Endothelial cell of umbilical vein (primary cell): ENCODE measurements at regions not wholly inside any gene's neighbourhood (a gene's known extent, or its start where the extent isn't known, plus 50 kb on each side); places are given as distances from the start of the nearest gene placed in this dataset.

Source experiments
- BruUV-seq: library from RNA; stranded (reverse); fragments of 400-500 nt; replicated peaks from 2 replicates; lab custom pipeline; 2021; lab: Mats Ljungman, UMichigan
- CTCF ChIA-PET: fragments of 300-600, 350-600 bp; sonication (Branson Sonifier 250); formaldehyde crosslinking; loops from one replicate; lab custom pipeline; 2021; ENCODE audit warnings: antibody characterized with exemption, inconsistent platforms; lab: Charles Lee
- POLR2A ChIA-PET: fragments of 300-600, 350-600 bp; sonication (Branson Sonifier 250); formaldehyde crosslinking; loops from one replicate; lab custom pipeline; 2021; ENCODE audit warnings: antibody characterized with exemption, inconsistent platforms; lab: Charles Lee
- DNase-seq: peaks from one replicate; pipeline ENCODE4 v3.0.0-alpha.2; 2011; ENCODE audit warnings: low read depth, low spot score
- FAIRE-seq: peaks from 2 replicates; lab custom pipeline; 2011; peaks lifted over from hg19 to GRCh38; lab: Jason Lieb, UNC
- H2AFZ ChIP-seq: 2 replicates; pipeline ENCODE4 v1.6.0; 2012; ENCODE audit warnings: low read depth, low read length, control low read depth, inconsistent platforms
- H3K27ac ChIP-seq: 2 replicates; pipeline ENCODE4 v1.5.1; 2011; ENCODE audit warnings: low read depth, mild to moderate bottlenecking, control low read depth, low read length, moderate library complexity; ENCODE audit not compliant: insufficient read depth
- H3K27me3 ChIP-seq, 2 experiments: 2 replicates each; pipeline versions ENCODE4 v1.6.0 to v1.6.1; 2011; ENCODE audit warnings: low read length in 2 of 2, mixed read lengths in 1 of 2; ENCODE audit not compliant: control insufficient read depth in 2 of 2, insufficient read depth in 2 of 2
- H3K36me3 ChIP-seq, 2 experiments: 2 replicates in 1 of 2; 3 replicates in 1 of 2; pipeline ENCODE4 v1.5.1; 2011; ENCODE audit warnings: low read length in 2 of 2, mild to moderate bottlenecking in 1 of 2, moderate library complexity in 1 of 2; ENCODE audit not compliant: control insufficient read depth in 2 of 2, insufficient read depth in 2 of 2; ENCODE audit errors: extremely low read depth in 1 of 2
- H3K4me1 ChIP-seq: 3 replicates; pipeline ENCODE4 v1.5.1; 2011; ENCODE audit warnings: mild to moderate bottlenecking, low read length; ENCODE audit not compliant: control insufficient read depth, insufficient read depth; ENCODE audit errors: extremely low read depth
- H3K4me2 ChIP-seq: 2 replicates; pipeline ENCODE4 v1.6.1; 2011; ENCODE audit warnings: low read length, control low read depth, mixed read lengths; ENCODE audit not compliant: insufficient read depth
- H3K4me3 ChIP-seq, 3 experiments: fragments of 200-600 bp in 1 of 3; sonication (generic), shearing (Covaris generic) in 1 of 3; replicated peaks in 1 of 3; 2 replicates each; pipeline ENCODE4 v1.5.1; 2011 to 2016; ENCODE audit warnings: control low read depth in 3 of 3, low read length in 3 of 3, mild to moderate bottlenecking in 2 of 3, inconsistent platforms in 1 of 3, low read depth in 1 of 3, moderate library complexity in 1 of 3; ENCODE audit not compliant: insufficient read depth in 1 of 3
- H3K79me2 ChIP-seq: 2 replicates; pipeline ENCODE4 v1.6.0; 2012; ENCODE audit warnings: low read length, inconsistent platforms; ENCODE audit not compliant: control insufficient read depth, insufficient read depth
- H3K9ac ChIP-seq: replicated peaks from 2 replicates; pipeline ENCODE3; 2011; ENCODE audit warnings: low read length, control low read depth; ENCODE audit not compliant: insufficient read depth; ENCODE audit errors: extremely low read depth
- H3K9me1 ChIP-seq: replicated peaks from 3 replicates; pipeline ENCODE4 v1.6.0; 2011; ENCODE audit warnings: mild to moderate bottlenecking, low read length; ENCODE audit not compliant: control insufficient read depth, insufficient read depth; ENCODE audit errors: extremely low read depth
- H3K9me3 ChIP-seq: replicated peaks from 2 replicates; pipeline ENCODE4 v1.5.1; 2012; ENCODE audit warnings: low read length, inconsistent platforms; ENCODE audit not compliant: control insufficient read depth, insufficient read depth
- H4K20me1 ChIP-seq: replicated peaks from 2 replicates; pipeline ENCODE3; 2011; ENCODE audit warnings: mild to moderate bottlenecking, low read length; ENCODE audit not compliant: control insufficient read depth, insufficient read depth; ENCODE audit errors: extremely low read depth
- EZH2 ChIP-seq: IDR thresholded peaks from 2 replicates; pipeline ENCODE4 v1.6.1; 2012; ENCODE audit warnings: borderline replicate concordance, low read depth, mild to moderate bottlenecking, moderate library complexity, low read length, inconsistent platforms; ENCODE audit not compliant: severe bottlenecking
- FOS ChIP-seq: IDR thresholded peaks from 2 replicates; pipeline ENCODE4 v1.6.1; 2011; ENCODE audit warnings: mild to moderate bottlenecking, low read length, moderate library complexity, borderline replicate concordance; ENCODE audit not compliant: insufficient read depth
- GATA2 ChIP-seq: IDR thresholded peaks from 2 replicates; pipeline ENCODE4 v1.7.0; 2011; ENCODE audit warnings: low read depth, mild to moderate bottlenecking, moderate library complexity, mixed read lengths, low read length; ENCODE audit not compliant: insufficient read length, insufficient read depth
- JUN ChIP-seq: IDR thresholded peaks from 2 replicates; pipeline ENCODE4 v1.6.1; 2011; ENCODE audit warnings: borderline replicate concordance, low read depth; ENCODE audit not compliant: insufficient read length, insufficient read depth
- MYC ChIP-seq: IDR thresholded peaks from one replicate; pipeline ENCODE4 v1.6.1; 2011; ENCODE audit warnings: mild to moderate bottlenecking, low read depth, low read length
- POLR2A ChIP-seq: IDR thresholded peaks from 2 replicates; pipeline ENCODE4 v1.6.1; 2012; ENCODE audit warnings: low read depth, mild to moderate bottlenecking, control low read depth, low read length
- POLR2AphosphoS5 ChIP-seq: IDR thresholded peaks from 2 replicates; pipeline ENCODE4 v1.6.1; 2012; ENCODE audit warnings: low read depth, mild to moderate bottlenecking, control low read depth, low read length, moderate library complexity; ENCODE audit not compliant: insufficient read depth
- dilution Hi-C: fragments of 300-500 bp; cut with MboI; formaldehyde crosslinking; loops from one replicate; pipeline ENCODE4 v1.15.0; 2019; ENCODE audit warnings: low sequenced_read_pairs; ENCODE audit not compliant: extremely low pct_ligation_motif_present
- intact Hi-C: fragments of 100-400 bp; cut with micrococcal nuclease; formaldehyde crosslinking; loops from one replicate; pipeline ENCODE4 v1.10.0; 2022
- TF ChIP-seq, protein P1 (sequence below), 2 donors: IDR thresholded peaks; 1 replicate in 1 of 2; 2 replicates in 1 of 2; pipeline ENCODE4 v1.5.1; 2011; ENCODE audit warnings: low read length in 2 of 2, mild to moderate bottlenecking in 2 of 2, moderate library complexity in 2 of 2, control low read depth in 1 of 2, inconsistent platforms in 1 of 2, low read depth in 1 of 2; ENCODE audit not compliant: insufficient read depth in 1 of 2; ENCODE audit errors: extremely low read depth in 1 of 2
- TF ChIP-seq, protein P2 (sequence below): IDR thresholded peaks from 2 replicates; pipeline ENCODE4 v1.6.1; 2011; ENCODE audit not compliant: insufficient read depth, insufficient read length

DNA sequence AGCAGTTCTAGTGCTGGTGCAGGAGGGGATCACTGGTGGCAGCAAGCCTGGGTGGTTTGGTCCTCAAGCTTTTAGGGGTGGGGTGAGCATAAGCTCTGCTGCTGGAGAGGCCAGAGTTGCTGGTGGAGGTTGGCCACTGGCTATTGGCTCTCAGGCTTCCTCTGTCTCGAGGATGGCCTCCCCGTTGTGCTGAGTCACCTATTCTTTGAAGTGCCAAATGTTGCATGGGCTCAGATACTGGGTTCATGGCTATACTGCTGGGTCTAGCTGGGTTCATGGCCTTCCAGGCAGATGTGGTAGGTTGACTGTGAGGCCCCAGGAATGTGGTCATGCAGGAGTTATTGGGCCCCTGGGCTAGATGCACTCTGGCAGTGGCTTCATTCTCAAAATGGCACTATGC lies 466.3 kb downstream of the NAF1 start:
- Histone ChIP-seq H3K9me1 (no peaks in the 10 kb centered on the region), H3K27ac (no peak overlapping the region), H3K36me3 (no peaks in the 10 kb centered on the region), H3K79me2 (no peaks in the 10 kb centered on the region), H4K20me1 (no peaks in the 10 kb centered on the region), H3K9ac (no peak overlapping the region), H3K27me3 (no peaks in the 10 kb centered on the region), H3K9me3 (no peaks in the 10 kb centered on the region), H3K4me3 (no peak overlapping the region), H3K4me2 (no peak overlapping the region), H2AFZ (no peak overlapping the region), H3K4me1 (no peaks in the 10 kb centered on the region)
- CTCF ChIA-PET, result no interaction called here
- no peak for FAIRE-seq
- POLR2A ChIA-PET, result no interaction called here
- intact Hi-C loops, result no loop called here
- dilution Hi-C loops, result no loop called here
- TF ChIP-seq MYC (no peak), JUN (no peak), EZH2 (no peak), GATA2 (no peak), POLR2AphosphoS5 (no peak), POLR2A (no peak), FOS (no peak)
- TF ChIP-seq, protein P1, sequence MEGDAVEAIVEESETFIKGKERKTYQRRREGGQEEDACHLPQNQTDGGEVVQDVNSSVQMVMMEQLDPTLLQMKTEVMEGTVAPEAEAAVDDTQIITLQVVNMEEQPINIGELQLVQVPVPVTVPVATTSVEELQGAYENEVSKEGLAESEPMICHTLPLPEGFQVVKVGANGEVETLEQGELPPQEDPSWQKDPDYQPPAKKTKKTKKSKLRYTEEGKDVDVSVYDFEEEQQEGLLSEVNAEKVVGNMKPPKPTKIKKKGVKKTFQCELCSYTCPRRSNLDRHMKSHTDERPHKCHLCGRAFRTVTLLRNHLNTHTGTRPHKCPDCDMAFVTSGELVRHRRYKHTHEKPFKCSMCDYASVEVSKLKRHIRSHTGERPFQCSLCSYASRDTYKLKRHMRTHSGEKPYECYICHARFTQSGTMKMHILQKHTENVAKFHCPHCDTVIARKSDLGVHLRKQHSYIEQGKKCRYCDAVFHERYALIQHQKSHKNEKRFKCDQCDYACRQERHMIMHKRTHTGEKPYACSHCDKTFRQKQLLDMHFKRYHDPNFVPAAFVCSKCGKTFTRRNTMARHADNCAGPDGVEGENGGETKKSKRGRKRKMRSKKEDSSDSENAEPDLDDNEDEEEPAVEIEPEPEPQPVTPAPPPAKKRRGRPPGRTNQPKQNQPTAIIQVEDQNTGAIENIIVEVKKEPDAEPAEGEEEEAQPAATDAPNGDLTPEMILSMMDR (IDR thresholded peaks at IDR 0.05; ENCODE audit: extremely low read depth in 1 of 2, insufficient read depth in 1 of 2, low read depth in 1 of 2, low read length in 2 of 2), result no peak
- TF ChIP-seq, protein P2, sequence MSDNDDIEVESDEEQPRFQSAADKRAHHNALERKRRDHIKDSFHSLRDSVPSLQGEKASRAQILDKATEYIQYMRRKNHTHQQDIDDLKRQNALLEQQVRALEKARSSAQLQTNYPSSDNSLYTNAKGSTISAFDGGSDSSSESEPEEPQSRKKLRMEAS, result no peak
- BruUV-seq, result no TSS peak
- DNase-seq, result no peak
